SK-N-MC (cell line): ENCODE measurements at regions not wholly inside any gene's neighbourhood (a gene's known extent, or its start where the extent isn't known, plus 50 kb on each side); places are given as distances from the start of the nearest gene placed in this dataset.

Experiments used
- FOXP2 ChIP-seq: optimal IDR thresholded peaks from 2 replicates; pipeline ENCODE3; 2011; ENCODE audit warnings: mild to moderate bottlenecking, moderate library complexity; ENCODE audit not compliant: insufficient read depth; ENCODE audit errors: extremely low read length, control extremely low read depth
- POLR2AphosphoS5 ChIP-seq: IDR thresholded peaks from 2 replicates; pipeline ENCODE4 v1.6.1; 2012; ENCODE audit warnings: mild to moderate bottlenecking, low read depth, low read length, borderline replicate concordance

- TF ChIP-seq POLR2AphosphoS5 = no peak
- no peak for TF ChIP-seq FOXP2
Measured at GRCh38 chr10:2688958-2689357, 378.4 kb upstream of the PFKP start.
